ENCODE measurements at regions not wholly inside any gene's neighbourhood (a gene's known extent, or its start where the extent isn't known, plus 50 kb on each side); places are given as distances from the start of the nearest gene placed in this dataset.

DNA sequence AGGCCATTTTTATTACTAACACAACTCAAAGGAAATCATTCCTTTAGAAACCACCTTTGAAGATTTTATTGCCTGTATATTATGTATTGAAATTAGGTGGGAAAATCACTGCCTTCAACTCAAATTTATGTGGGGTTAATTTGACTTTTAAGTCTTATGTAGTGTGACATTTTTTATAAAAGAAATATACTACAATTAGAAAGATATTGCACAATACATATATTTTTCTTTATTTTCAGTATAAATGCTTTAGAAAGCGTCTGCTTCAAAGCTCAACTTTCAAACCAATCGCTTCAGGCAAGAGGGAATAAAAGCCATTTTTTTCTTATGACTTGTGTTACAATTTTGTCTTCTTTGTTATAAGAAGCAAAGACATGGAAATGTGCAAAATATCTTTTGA, 337.4 kb upstream of the ZWINT start:
- no TSS peak for BruUV-seq (replicated peaks)
- intact Hi-C loops (cut with micrococcal nuclease), result no loop called here
- Mint-ChIP-seq H3K4me1 (ENCODE audit: insufficient read depth, unreplicated experiment) (no peaks in the 10 kb centered on the region), H3K9me3 (ENCODE audit: unreplicated experiment) (no peaks in the 10 kb centered on the region), H3K36me3 (ENCODE audit: insufficient read depth, unreplicated experiment) (no peaks in the 10 kb centered on the region), H3K27ac (ENCODE audit: low read depth, unreplicated experiment) (no peak overlapping the region), H3K27me3 (ENCODE audit: insufficient read depth, unreplicated experiment) (no peaks in the 10 kb centered on the region), H3K4me3 (ENCODE audit: unreplicated experiment) (no peak overlapping the region)
- ChIA-PET CTCF (no interaction called here), POLR2A (no interaction called here)
- DNase-seq (ENCODE audit: unreplicated experiment), result no peak
- TF ChIP-seq, protein P1, sequence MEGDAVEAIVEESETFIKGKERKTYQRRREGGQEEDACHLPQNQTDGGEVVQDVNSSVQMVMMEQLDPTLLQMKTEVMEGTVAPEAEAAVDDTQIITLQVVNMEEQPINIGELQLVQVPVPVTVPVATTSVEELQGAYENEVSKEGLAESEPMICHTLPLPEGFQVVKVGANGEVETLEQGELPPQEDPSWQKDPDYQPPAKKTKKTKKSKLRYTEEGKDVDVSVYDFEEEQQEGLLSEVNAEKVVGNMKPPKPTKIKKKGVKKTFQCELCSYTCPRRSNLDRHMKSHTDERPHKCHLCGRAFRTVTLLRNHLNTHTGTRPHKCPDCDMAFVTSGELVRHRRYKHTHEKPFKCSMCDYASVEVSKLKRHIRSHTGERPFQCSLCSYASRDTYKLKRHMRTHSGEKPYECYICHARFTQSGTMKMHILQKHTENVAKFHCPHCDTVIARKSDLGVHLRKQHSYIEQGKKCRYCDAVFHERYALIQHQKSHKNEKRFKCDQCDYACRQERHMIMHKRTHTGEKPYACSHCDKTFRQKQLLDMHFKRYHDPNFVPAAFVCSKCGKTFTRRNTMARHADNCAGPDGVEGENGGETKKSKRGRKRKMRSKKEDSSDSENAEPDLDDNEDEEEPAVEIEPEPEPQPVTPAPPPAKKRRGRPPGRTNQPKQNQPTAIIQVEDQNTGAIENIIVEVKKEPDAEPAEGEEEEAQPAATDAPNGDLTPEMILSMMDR (IDR thresholded peaks at IDR 0.05; ENCODE audit: unreplicated experiment), result no peak

DNA sequence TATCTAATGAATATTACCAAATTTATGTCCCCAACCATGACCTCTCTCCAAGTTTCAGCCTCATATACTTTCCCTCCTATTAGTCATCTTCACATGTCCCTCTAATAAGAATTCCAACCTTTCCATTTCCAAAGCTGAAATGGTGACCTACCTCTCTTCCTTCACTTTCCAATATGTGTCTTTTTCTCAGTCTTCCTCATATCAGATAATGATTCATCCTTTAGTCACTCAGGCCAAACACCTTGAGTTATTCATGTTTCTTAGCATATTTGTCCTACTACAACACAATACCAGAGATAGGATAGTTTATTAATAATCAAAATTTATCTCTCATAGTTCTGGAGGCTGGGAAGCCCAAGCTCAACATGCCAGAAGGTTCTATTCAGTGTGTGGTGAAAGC, 318.5 kb upstream of the ZWINT start:
- CTCF ChIA-PET, result no interaction called here
- Mint-ChIP-seq H3K4me3 (ENCODE audit: unreplicated experiment) (no peak overlapping the region), H3K27ac (ENCODE audit: low read depth, unreplicated experiment) (no peak overlapping the region), H3K36me3 (ENCODE audit: insufficient read depth, unreplicated experiment) (no peaks in the 10 kb centered on the region), H3K27me3 (ENCODE audit: insufficient read depth, unreplicated experiment) (no peaks in the 10 kb centered on the region), H3K9me3 (ENCODE audit: unreplicated experiment) (peaks cover 7% of the 10 kb centered on the region), H3K4me1 (ENCODE audit: insufficient read depth, unreplicated experiment) (no peaks in the 10 kb centered on the region)
- TF ChIP-seq, protein P1 (IDR thresholded peaks at IDR 0.05; ENCODE audit: unreplicated experiment), result no peak
- BruUV-seq (replicated peaks), result no TSS peak
- POLR2A ChIA-PET, result no interaction called here
- DNase-seq (ENCODE audit: unreplicated experiment), result no peak
- intact Hi-C loops (cut with micrococcal nuclease), result no loop called here

DNA sequence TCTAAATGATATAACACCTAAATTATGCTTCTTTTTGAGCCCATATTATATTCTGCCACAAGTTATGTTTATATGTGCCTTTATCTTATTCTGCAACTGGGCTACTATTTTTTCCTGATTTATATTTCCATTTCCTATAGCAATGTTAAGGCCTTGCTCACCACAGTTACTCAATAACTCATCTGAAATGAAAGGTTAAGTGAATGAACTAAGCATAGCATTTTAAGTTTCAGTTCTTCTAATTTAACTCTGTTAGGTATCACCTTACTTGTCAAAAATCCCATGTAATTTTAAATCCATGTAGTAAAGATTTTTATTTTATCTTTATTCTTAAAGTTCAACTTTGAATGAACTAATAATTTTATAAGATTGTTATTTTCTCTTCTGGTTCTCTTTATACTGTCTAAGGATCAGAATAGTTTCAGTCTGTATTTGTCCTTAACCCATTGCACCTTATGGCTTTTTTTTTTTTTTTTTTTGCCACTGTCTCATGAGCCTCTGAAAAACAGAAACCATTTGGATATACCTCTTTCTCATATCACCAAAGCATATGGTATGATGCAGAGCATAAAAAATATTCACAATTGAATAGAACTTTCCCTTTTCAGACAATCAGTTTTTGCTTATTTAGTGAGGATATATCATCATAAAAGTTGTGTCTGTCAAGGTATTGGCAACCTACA, 301.8 kb upstream of the ZWINT start:
- Mint-ChIP-seq H3K4me1 (ENCODE audit: insufficient read depth, unreplicated experiment) (no peaks in the 10 kb centered on the region), H3K4me3 (ENCODE audit: unreplicated experiment) (no peak overlapping the region), H3K9me3 (ENCODE audit: unreplicated experiment) (no peaks in the 10 kb centered on the region), H3K36me3 (ENCODE audit: insufficient read depth, unreplicated experiment) (no peaks in the 10 kb centered on the region), H3K27ac (ENCODE audit: low read depth, unreplicated experiment) (no peak overlapping the region), H3K27me3 (ENCODE audit: insufficient read depth, unreplicated experiment) (no peaks in the 10 kb centered on the region)
- POLR2A ChIA-PET, result no interaction called here
- no peak for DNase-seq (ENCODE audit: unreplicated experiment)
- intact Hi-C loops (cut with micrococcal nuclease), result no loop called here
- TF ChIP-seq, protein P1 (IDR thresholded peaks at IDR 0.05; ENCODE audit: unreplicated experiment), result no peak
- CTCF ChIA-PET, result no interaction called here
- BruUV-seq (replicated peaks), result no TSS peak

DNA sequence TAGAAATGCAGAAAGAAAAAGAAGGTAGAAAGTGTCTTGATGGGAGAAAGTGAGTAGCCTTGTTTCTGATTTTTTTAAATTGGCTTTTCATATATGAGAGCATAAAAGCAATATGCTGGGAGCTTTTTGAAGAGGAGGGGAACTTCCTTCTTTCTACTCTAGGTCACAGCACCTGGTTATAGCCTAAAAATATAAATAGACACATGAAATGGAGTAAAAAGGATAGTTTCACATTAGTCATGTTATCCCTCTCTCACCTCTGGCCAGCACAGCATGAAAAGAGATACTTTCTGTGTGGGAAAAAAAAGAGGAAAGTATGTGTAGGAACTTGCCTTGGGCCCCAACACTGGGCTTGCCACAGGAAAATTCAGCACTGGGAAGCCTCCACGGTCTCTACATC, 292.2 kb upstream of the ZWINT start:
- TF ChIP-seq, protein P1 (IDR thresholded peaks at IDR 0.05; ENCODE audit: unreplicated experiment), result no peak
- BruUV-seq (replicated peaks), result no TSS peak
- ChIA-PET POLR2A (no interaction called here), CTCF (interaction anchor here (0.6 kb wide), 1 partner anchor 82 kb away, joined by 3 read pairs; no protein-coding TSS in a partner anchor)
- peaks cover 8% of the 10 kb centered on the region for H3K9me3 Mint-ChIP-seq (ENCODE audit: unreplicated experiment)
- peaks cover 5% of the 10 kb centered on the region for H3K4me1 Mint-ChIP-seq (ENCODE audit: insufficient read depth, unreplicated experiment)
- no peaks in the 10 kb centered on the region for H3K27me3 Mint-ChIP-seq (ENCODE audit: insufficient read depth, unreplicated experiment)
- H3K4me3 Mint-ChIP-seq (ENCODE audit: unreplicated experiment), result no peak overlapping the region
- no peak overlapping the region for H3K27ac Mint-ChIP-seq (ENCODE audit: low read depth, unreplicated experiment)
- peaks cover 7% of the 10 kb centered on the region for H3K36me3 Mint-ChIP-seq (ENCODE audit: insufficient read depth, unreplicated experiment)
- no peak for DNase-seq (ENCODE audit: unreplicated experiment)
- intact Hi-C loops (cut with micrococcal nuclease), result no loop called here

All from MCF 10A (cell line).